ENCODE measurements at regions not wholly inside any gene's neighbourhood (a gene's known extent, or its start where the extent isn't known, plus 50 kb on each side); places are given as distances from the start of the nearest gene placed in this dataset.

GRCh38 chr22:48653306-48653705, 1174.4 kb downstream of the BRD1 start:
- FAIRE-seq (no peak), DNase-seq (ENCODE audit: low spot score) (no peak), ATAC-seq (no peak)
- ChIA-PET POLR2A (no interaction called here), CTCF (ENCODE audit: low intra/inter-chr PET ratio, low total read pairs) (no interaction called here)
- in situ Hi-C loops (cut with HindIII; ENCODE audit: extremely low pct_ligation_motif_present, low pct_unique_long_range_greater_than_20kb) = no loop called here
- H2AFZ ChIP-seq (ENCODE audit: low read length) = no peak overlapping the region
- no TSS peak for BruUV-seq (replicated peaks)
- TF ChIP-seq TBX3 (IDR thresholded peaks at IDR 0.05; ENCODE audit: borderline replicate concordance) (no peak), ZNF816 (CRISPR knock-in tag; IDR thresholded peaks at IDR 0.05; ENCODE audit: borderline replicate concordance) (no peak), ZC3H13 (CRISPR knock-in tag; IDR thresholded peaks at IDR 0.05) (no peak), ZZZ3 (CRISPR knock-in tag; IDR thresholded peaks at IDR 0.05; ENCODE audit: borderline replicate concordance) (no peak), GMEB2 (CRISPR knock-in tag; IDR thresholded peaks at IDR 0.05; ENCODE audit: low read depth) (no peak), ZNF780A (CRISPR knock-in tag; IDR thresholded peaks at IDR 0.05) (no peak), ZBTB26 (CRISPR knock-in tag; IDR thresholded peaks at IDR 0.05; ENCODE audit: borderline replicate concordance) (no peak)
- TF ChIP-seq, protein P1, sequence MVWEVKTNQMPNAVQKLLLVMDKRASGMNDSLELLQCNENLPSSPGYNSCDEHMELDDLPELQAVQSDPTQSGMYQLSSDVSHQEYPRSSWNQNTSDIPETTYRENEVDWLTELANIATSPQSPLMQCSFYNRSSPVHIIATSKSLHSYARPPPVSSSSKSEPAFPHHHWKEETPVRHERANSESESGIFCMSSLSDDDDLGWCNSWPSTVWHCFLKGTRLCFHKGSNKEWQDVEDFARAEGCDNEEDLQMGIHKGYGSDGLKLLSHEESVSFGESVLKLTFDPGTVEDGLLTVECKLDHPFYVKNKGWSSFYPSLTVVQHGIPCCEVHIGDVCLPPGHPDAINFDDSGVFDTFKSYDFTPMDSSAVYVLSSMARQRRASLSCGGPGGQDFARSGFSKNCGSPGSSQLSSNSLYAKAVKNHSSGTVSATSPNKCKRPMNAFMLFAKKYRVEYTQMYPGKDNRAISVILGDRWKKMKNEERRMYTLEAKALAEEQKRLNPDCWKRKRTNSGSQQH (CRISPR knock-in tag; IDR thresholded peaks at IDR 0.05; ENCODE audit: low read depth) = no peak
- H3K9ac ChIP-seq (ENCODE audit: insufficient read depth, low read depth, low read length) = no peak overlapping the region
- H4K20me1 ChIP-seq (ENCODE audit: insufficient read depth, low read length) = no peaks in the 10 kb centered on the region
- H3K4me2 ChIP-seq (ENCODE audit: low read depth, low read length) = no peak overlapping the region
- intact Hi-C loops (cut with micrococcal nuclease; ENCODE audit: unreplicated experiment) = no loop called here
- no peaks in the 10 kb centered on the region for H3K9me3 ChIP-seq (ENCODE audit: low read length)
- H3K4me3 ChIP-seq (replicated peaks in 1 of 3; ENCODE audit: insufficient read depth in 1 of 3, low read depth in 2 of 3, low read length in 3 of 3) = no peak overlapping the region
- H3K4me1 ChIP-seq (ENCODE audit: insufficient read depth, low read length) = no peaks in the 10 kb centered on the region
- no peak overlapping the region for H3K27ac ChIP-seq (ENCODE audit: extremely low read length, insufficient read depth, low read length)
- peaks cover 1 to 6% of the 10 kb centered on the region in 2 experiments; a peak in 2 of 5 replicates for H3K27me3 ChIP-seq (ENCODE audit: control insufficient read depth in 1 of 2, insufficient read depth in 2 of 2, low read length in 2 of 2)
- H3K36me3 ChIP-seq (replicated peaks in 1 of 2; ENCODE audit: control insufficient read depth in 1 of 2, insufficient read depth in 2 of 2, low read length in 2 of 2) = no peaks in the 10 kb centered on the region
- 74% methylated on average over 3 of the region's 8 CpGs for WGBS (ENCODE audit: low lambda C conversion rate)
- no peaks in the 10 kb centered on the region for H3K79me2 ChIP-seq (ENCODE audit: insufficient read depth, low read length)

All from HepG2 (cell line).